GM12878 (cell line): ENCODE measurements at regions not wholly inside any gene's neighbourhood (a gene's known extent, or its start where the extent isn't known, plus 50 kb on each side); places are given as distances from the start of the nearest gene placed in this dataset.

Experiments
- MEF2A ChIP-seq: IDR thresholded peaks from 2 replicates; pipeline ENCODE4 v1.6.1; 2011; ENCODE audit warnings: low read depth, mild to moderate bottlenecking, low read length, moderate library complexity; ENCODE audit not compliant: insufficient read depth
- NFXL1 ChIP-seq: fragments of 450-650 bp; IDR thresholded peaks from 2 replicates; pipeline ENCODE4 v1.6.1; 2017; ENCODE audit warnings: antibody characterized with exemption, mild to moderate bottlenecking, borderline replicate concordance
- POLR2A ChIP-seq: IDR thresholded peaks from 2 replicates; pipeline ENCODE4 v1.6.1; 2011; ENCODE audit warnings: low read depth, mild to moderate bottlenecking, low read length
- RELA ChIP-seq: fragments of 450-650 bp; IDR thresholded peaks from 2 replicates; pipeline ENCODE4 v1.8.0; 2014; ENCODE audit warnings: borderline replicate concordance; ENCODE audit not compliant: partially characterized antibody
- SIX5 ChIP-seq: IDR thresholded peaks from 2 replicates; pipeline ENCODE4 v1.6.1; 2011; ENCODE audit warnings: mild to moderate bottlenecking, low read depth, low read length, moderate library complexity; ENCODE audit not compliant: severe bottlenecking
- SPI1 ChIP-seq: IDR thresholded peaks from 2 replicates; pipeline ENCODE4 v1.6.1; 2011; ENCODE audit warnings: low read depth, mild to moderate bottlenecking, low read length, moderate library complexity, borderline replicate concordance; ENCODE audit not compliant: insufficient read depth
- TF ChIP-seq, protein P1 (sequence below), 3 experiments: IDR thresholded peaks in 2 of 3; conservative IDR thresholded peaks in 1 of 3; 2 replicates each; pipeline ENCODE4 v1.5.1; 2011; ENCODE audit warnings: low read depth in 3 of 3, low read length in 3 of 3, mild to moderate bottlenecking in 3 of 3, control low read depth in 2 of 3, moderate library complexity in 2 of 3, inconsistent platforms in 1 of 3, mixed read lengths in 1 of 3; ENCODE audit not compliant: control insufficient read depth in 2 of 3, insufficient read depth in 1 of 3; ENCODE audit errors: extremely low read depth in 1 of 3
- TF ChIP-seq, protein P2 (sequence below): IDR thresholded peaks from 2 replicates; pipeline ENCODE4 v1.6.1; 2011; ENCODE audit warnings: low read depth, mild to moderate bottlenecking, low read length, moderate library complexity, borderline replicate concordance; ENCODE audit errors: extremely low read depth

DNA sequence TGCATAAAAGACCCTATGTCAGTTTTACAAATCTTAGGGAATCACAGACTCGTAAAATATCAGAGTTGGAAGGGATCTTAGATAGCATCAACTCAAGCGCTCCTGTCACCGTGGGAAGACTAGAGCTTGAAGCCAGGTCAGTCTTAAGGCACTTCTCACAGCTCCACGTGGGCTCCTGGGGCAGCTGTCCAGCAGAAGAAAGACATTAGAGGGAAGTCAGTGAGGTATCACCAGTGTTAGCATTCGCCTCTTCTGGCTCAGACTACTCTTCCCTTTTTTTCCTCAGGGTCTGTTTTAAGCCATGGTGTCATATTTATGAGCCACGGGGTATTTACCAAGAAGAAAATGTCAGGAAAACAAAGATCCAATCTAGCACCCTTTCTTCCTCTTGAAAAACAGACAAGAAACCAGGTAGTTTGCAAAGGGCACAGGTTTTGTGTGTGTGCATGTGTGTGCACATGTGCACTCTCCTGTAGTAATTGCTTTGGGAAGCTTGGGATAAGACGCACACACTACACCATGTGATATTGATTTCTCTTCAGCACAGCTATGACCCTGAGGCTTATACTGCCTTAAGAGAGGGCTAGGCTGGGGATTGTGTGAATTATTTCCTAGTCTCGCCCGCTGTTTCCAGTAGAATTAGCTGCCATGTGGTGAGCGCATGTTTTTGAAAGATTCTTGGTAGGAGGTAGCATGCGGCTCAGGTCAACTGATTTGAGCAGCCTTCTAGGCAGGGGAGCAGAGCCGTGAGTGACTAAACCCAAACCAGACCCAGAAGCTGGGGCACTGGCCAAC, 61.0 kb upstream of the ELAC2 start:
- TF ChIP-seq, protein P1, sequence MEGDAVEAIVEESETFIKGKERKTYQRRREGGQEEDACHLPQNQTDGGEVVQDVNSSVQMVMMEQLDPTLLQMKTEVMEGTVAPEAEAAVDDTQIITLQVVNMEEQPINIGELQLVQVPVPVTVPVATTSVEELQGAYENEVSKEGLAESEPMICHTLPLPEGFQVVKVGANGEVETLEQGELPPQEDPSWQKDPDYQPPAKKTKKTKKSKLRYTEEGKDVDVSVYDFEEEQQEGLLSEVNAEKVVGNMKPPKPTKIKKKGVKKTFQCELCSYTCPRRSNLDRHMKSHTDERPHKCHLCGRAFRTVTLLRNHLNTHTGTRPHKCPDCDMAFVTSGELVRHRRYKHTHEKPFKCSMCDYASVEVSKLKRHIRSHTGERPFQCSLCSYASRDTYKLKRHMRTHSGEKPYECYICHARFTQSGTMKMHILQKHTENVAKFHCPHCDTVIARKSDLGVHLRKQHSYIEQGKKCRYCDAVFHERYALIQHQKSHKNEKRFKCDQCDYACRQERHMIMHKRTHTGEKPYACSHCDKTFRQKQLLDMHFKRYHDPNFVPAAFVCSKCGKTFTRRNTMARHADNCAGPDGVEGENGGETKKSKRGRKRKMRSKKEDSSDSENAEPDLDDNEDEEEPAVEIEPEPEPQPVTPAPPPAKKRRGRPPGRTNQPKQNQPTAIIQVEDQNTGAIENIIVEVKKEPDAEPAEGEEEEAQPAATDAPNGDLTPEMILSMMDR (IDR thresholded peaks at IDR 0.05 in 2 of 3, conservative IDR thresholded peaks at IDR 0.05 in 1 of 3; ENCODE audit: control insufficient read depth in 2 of 3, extremely low read depth in 1 of 3, insufficient read depth in 1 of 3, low read depth in 3 of 3, low read length in 3 of 3): no peak
- TF ChIP-seq SPI1 (no peak), POLR2A (no peak), MEF2A (no peak), SIX5 (no peak), RELA (no peak), NFXL1 (no peak)
- TF ChIP-seq, protein P2, sequence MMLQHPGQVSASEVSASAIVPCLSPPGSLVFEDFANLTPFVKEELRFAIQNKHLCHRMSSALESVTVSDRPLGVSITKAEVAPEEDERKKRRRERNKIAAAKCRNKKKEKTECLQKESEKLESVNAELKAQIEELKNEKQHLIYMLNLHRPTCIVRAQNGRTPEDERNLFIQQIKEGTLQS: no peak
